Nephron (organoid): ENCODE measurements at regions not wholly inside any gene's neighbourhood (a gene's known extent, or its start where the extent isn't known, plus 50 kb on each side); places are given as distances from the start of the nearest gene placed in this dataset.

Source experiments
- H3K27ac Mint-ChIP-seq, 3 experiments: 2 replicates each; pipeline ENCODE4 v1.8.0; 2020; ENCODE audit warnings: mixed read lengths in 3 of 3, mild to moderate bottlenecking in 2 of 3, moderate library complexity in 1 of 3
- H3K27me3 Mint-ChIP-seq: 2 replicates; pipeline ENCODE4 v1.8.0; 2021; ENCODE audit warnings: low read depth, mild to moderate bottlenecking, moderate library complexity, mixed read lengths
- H3K36me3 Mint-ChIP-seq: 2 replicates; pipeline ENCODE4 v1.8.0; 2020; ENCODE audit warnings: low read depth, mixed read lengths
- H3K4me1 Mint-ChIP-seq: 2 replicates; pipeline ENCODE4 v1.8.0; 2020; ENCODE audit warnings: mixed read lengths
- H3K4me3 Mint-ChIP-seq, 3 experiments: 2 replicates each; pipeline ENCODE4 v1.8.0; 2020; ENCODE audit warnings: mild to moderate bottlenecking in 3 of 3, mixed read lengths in 3 of 3, moderate library complexity in 2 of 3
- H3K9me3 Mint-ChIP-seq: 2 replicates; pipeline ENCODE4 v1.8.0; 2020; ENCODE audit warnings: mixed read lengths
- TF ChIP-seq, protein P1 (sequence below), 3 experiments: fragments of 200-600 bp; sonication (generic); IDR thresholded peaks; one replicate each; pipeline ENCODE4 v1.5.0; 2021; ENCODE audit warnings: antibody characterized with exemption in 3 of 3; ENCODE audit not compliant: unreplicated experiment in 3 of 3

DNA sequence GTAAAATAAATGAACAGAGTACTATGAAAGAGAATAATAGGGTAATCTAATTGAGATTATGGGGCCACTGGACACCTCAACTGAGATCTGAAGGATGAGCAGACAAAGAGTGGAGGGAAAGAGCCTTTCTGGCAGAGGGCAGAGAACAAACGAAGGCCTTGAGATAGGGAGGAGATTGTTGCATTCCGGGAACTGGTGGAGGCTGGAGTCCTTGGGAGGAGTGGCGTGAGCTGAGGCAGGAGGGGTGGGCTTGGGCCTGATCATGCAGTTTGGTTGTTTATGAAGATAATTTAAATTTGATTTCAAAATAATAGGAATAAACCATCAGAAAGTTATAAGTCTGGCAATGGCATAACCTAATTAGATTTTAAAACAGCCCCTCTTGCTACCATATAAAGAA lies 59.5 kb upstream of the GALNT15 start:
- H3K36me3 Mint-ChIP-seq = no peaks in the 10 kb centered on the region
- H3K4me3 Mint-ChIP-seq = no peak overlapping the region
- H3K4me1 Mint-ChIP-seq = no peaks in the 10 kb centered on the region
- H3K9me3 Mint-ChIP-seq = peaks cover 3% of the 10 kb centered on the region
- no peaks in the 10 kb centered on the region for H3K27me3 Mint-ChIP-seq
- H3K27ac Mint-ChIP-seq = no peak overlapping the region
- TF ChIP-seq, protein P1, sequence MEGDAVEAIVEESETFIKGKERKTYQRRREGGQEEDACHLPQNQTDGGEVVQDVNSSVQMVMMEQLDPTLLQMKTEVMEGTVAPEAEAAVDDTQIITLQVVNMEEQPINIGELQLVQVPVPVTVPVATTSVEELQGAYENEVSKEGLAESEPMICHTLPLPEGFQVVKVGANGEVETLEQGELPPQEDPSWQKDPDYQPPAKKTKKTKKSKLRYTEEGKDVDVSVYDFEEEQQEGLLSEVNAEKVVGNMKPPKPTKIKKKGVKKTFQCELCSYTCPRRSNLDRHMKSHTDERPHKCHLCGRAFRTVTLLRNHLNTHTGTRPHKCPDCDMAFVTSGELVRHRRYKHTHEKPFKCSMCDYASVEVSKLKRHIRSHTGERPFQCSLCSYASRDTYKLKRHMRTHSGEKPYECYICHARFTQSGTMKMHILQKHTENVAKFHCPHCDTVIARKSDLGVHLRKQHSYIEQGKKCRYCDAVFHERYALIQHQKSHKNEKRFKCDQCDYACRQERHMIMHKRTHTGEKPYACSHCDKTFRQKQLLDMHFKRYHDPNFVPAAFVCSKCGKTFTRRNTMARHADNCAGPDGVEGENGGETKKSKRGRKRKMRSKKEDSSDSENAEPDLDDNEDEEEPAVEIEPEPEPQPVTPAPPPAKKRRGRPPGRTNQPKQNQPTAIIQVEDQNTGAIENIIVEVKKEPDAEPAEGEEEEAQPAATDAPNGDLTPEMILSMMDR (IDR thresholded peaks at IDR 0.05; ENCODE audit: unreplicated experiment in 3 of 3) = no peak

DNA sequence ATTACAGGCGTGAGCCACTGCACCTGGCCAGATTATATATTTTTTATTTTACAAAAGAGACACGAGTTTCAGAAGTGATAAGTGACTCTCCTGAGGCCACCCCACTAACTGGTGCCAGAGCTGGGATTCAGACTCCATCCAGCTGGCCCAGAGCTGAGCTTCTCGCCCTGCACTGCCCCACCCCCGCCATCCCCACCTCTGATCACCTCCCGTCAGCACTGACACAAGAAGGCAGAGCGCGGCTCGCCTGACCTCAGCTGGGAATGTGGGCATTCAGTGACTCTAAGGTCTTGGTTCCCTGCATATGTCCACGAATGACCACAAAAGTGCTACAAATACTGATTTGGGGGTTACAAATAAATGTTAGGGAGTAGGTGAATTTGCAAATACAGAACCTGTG lies 56.1 kb upstream of the GALNT15 start:
- no peak overlapping the region for H3K4me3 Mint-ChIP-seq
- no peak overlapping the region for H3K27ac Mint-ChIP-seq
- peaks cover 3% of the 10 kb centered on the region for H3K9me3 Mint-ChIP-seq
- no peaks in the 10 kb centered on the region for H3K36me3 Mint-ChIP-seq
- no peaks in the 10 kb centered on the region for H3K4me1 Mint-ChIP-seq
- TF ChIP-seq, protein P1 (IDR thresholded peaks at IDR 0.05; ENCODE audit: unreplicated experiment in 3 of 3) = no peak
- H3K27me3 Mint-ChIP-seq = no peaks in the 10 kb centered on the region

DNA sequence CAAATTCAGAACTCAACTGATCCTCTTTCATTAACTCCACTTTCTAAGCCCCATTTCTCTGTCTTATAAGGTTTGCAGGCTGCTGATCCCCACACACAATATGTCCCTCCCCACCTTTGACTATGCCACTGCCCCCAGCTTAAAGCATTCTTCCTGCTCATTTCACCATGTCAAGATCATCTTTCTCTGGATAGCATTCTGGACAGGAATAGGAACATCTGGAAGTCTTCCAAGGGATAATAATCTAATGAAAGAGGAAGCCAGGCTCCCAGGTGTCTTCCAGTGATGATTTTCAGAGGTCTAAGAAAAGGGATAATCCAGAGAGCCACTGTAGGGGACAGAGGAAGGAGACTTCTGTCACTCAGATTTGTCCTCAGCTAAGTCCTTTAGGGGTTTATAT lies 54.6 kb upstream of the GALNT15 start:
- Mint-ChIP-seq H3K27ac (no peak overlapping the region), H3K4me3 (no peak overlapping the region), H3K27me3 (no peaks in the 10 kb centered on the region), H3K4me1 (no peaks in the 10 kb centered on the region), H3K36me3 (no peaks in the 10 kb centered on the region), H3K9me3 (no peaks in the 10 kb centered on the region)
- TF ChIP-seq, protein P1 (IDR thresholded peaks at IDR 0.05; ENCODE audit: unreplicated experiment in 3 of 3) = no peak

DNA sequence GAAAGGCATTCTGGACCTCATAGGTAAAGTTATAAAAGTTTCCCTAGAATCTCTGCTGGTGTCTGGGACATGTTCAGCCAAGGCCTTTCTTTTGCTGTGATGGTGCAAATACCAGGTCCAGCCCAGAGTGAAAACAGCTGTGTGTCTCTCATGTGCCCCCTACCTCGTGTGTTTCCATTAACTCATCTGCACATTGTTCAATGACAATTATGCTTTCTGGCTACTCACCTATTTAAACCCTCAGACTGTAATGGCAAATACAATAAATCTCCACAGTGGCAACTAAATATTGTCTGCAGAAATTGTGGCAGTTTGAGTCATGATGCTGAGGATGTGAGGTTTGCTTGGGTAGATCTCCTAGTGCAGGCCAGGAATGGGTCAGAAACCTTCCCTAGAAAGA lies 53.1 kb upstream of the GALNT15 start:
- Mint-ChIP-seq H3K27ac (no peak overlapping the region), H3K36me3 (no peaks in the 10 kb centered on the region), H3K4me1 (no peaks in the 10 kb centered on the region), H3K4me3 (no peak overlapping the region), H3K27me3 (no peaks in the 10 kb centered on the region), H3K9me3 (no peaks in the 10 kb centered on the region)
- TF ChIP-seq, protein P1 (IDR thresholded peaks at IDR 0.05; ENCODE audit: unreplicated experiment in 3 of 3) = no peak

DNA sequence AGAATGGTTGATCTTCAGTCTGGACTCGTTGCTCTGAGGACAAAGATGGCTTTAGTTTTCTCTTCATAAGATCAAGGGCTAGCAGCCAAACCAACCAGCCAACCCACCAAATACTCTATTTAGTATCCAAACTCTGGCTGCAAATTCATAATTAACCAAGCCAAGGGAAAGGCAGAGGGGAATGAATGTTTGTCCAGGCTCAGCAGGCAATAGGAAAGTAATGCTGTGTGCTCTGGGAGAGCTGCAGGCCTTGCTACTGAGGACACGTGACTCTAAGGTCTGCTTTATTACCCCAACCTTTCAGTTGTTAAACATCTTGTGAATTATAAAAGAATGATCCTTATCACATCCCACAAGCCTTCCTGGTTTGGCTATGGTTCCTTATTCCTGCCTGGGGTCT lies 52.3 kb upstream of the GALNT15 start:
- peaks cover 5% of the 10 kb centered on the region for H3K27me3 Mint-ChIP-seq
- TF ChIP-seq, protein P1 (IDR thresholded peaks at IDR 0.05; ENCODE audit: unreplicated experiment in 3 of 3) = no peak

DNA sequence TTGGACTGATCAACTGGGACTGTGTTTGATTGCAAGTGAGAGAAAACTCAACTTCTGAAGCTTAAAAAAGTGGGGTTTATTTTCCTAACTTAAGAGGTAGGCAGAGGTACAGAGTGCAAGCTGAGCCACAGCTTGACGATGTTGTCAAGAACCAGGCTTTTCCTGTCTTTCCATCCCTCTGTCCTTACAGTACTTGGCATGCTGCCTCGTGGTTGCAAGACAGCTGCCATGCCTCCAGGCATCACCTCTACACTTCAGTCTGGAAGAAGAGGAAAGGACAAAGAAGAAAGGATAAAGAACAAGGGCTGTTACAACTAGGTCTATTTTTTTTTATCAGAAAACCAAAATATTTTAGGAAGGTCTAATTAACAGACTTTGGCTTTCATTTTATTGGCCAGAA lies 51.8 kb upstream of the GALNT15 start:
- Mint-ChIP-seq H3K4me3 (no peak overlapping the region), H3K27me3 (peaks cover 5% of the 10 kb centered on the region), H3K4me1 (no peaks in the 10 kb centered on the region), H3K9me3 (no peaks in the 10 kb centered on the region), H3K36me3 (no peaks in the 10 kb centered on the region), H3K27ac (no peak overlapping the region)
- TF ChIP-seq, protein P1 (IDR thresholded peaks at IDR 0.05; ENCODE audit: unreplicated experiment in 3 of 3) = no peak

More for the DNA sequence above, 52.3 kb upstream of the GALNT15 start:
- Mint-ChIP-seq H3K9me3 (no peaks in the 10 kb centered on the region), H3K4me3 (no peak overlapping the region), H3K36me3 (no peaks in the 10 kb centered on the region), H3K27ac (no peak overlapping the region), H3K4me1 (no peaks in the 10 kb centered on the region)
